Immature natural killer cell (primary cell): ENCODE measurements at regions not wholly inside any gene's neighbourhood (a gene's known extent, or its start where the extent isn't known, plus 50 kb on each side); places are given as distances from the start of the nearest gene placed in this dataset.
"Not testable (repeated sequence)": the region's sequence is repeated elsewhere in the genome, so short reads cannot be mapped to it uniquely, and the experiment has no call there.

Source experiments
- DNase-seq, 3 donors: peaks; one replicate each; pipeline ENCODE4 v3.0.0; 2022; ENCODE audit warnings: mixed read lengths in 1 of 3
- H3K27ac Mint-ChIP-seq, 6 donors: one replicate each; pipeline ENCODE4 v1.8.0; 2020; ENCODE audit warnings: mixed read lengths in 6 of 6, mild to moderate bottlenecking in 5 of 6, inconsistent platforms in 4 of 6, moderate library complexity in 3 of 6
- H3K27me3 Mint-ChIP-seq, 3 donors: one replicate each; pipeline ENCODE4 v1.8.0; 2020 to 2021; ENCODE audit warnings: low read depth in 3 of 3, mild to moderate bottlenecking in 3 of 3, mixed read lengths in 3 of 3, moderate library complexity in 3 of 3, inconsistent platforms in 1 of 3
- H3K36me3 Mint-ChIP-seq, 3 donors: one replicate each; pipeline ENCODE4 v1.8.0; 2020; ENCODE audit warnings: mixed read lengths in 3 of 3, inconsistent platforms in 2 of 3, mild to moderate bottlenecking in 2 of 3
- H3K4me1 Mint-ChIP-seq, 2 donors: one replicate each; pipeline ENCODE4 v1.8.0; 2020; ENCODE audit warnings: inconsistent platforms in 2 of 2, mild to moderate bottlenecking in 2 of 2, mixed read lengths in 2 of 2, moderate library complexity in 1 of 2
- H3K4me3 Mint-ChIP-seq, 5 donors: one replicate each; pipeline ENCODE4 v1.8.0; 2020; ENCODE audit warnings: mild to moderate bottlenecking in 5 of 5, mixed read lengths in 5 of 5, inconsistent platforms in 3 of 5, moderate library complexity in 3 of 5
- H3K9me3 Mint-ChIP-seq, 6 donors: one replicate each; pipeline ENCODE4 v1.8.0; 2020; ENCODE audit warnings: mild to moderate bottlenecking in 6 of 6, mixed read lengths in 6 of 6, inconsistent platforms in 4 of 6, moderate library complexity in 3 of 6

DNA sequence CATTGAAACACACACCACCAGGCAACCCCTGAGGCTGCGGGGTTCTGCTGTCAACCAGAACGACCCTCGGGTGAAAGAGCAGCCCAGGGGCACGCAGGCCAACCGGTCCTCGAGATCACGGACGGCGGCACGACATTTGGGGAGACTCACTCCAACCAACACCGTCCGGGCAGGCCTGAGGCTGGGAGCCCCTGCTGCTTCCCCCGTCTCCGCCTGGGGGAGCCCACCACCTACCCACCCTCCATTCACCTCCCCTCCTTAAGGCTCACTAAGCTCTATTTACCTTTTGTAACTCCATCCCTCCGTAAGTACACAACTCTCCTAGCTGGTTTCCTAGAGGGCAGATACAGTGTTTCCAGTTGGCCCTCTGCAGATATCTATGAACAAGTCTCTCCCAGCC lies 971.3 kb upstream of the DEFB115 start:
- Mint-ChIP-seq H3K4me3 (peak overlapping the region in 3 of 5 donors; percentile 24 to 55 (median 31)), H3K9me3 (peaks cover 0 to 78% (median 23%) of the 10 kb centered on the region in 6 donors), H3K4me1 (peaks cover 27 to 70% of the 10 kb centered on the region in 2 donors), H3K27ac (peak overlapping the region in 2 of 6 donors; percentile 71 to 73), H3K36me3 (peaks cover 4 to 7% (median 6%) of the 10 kb centered on the region in 3 donors), H3K27me3 (peaks cover 0 to 9% (median 8%) of the 10 kb centered on the region in 3 donors)
- DNase-seq: no peak

DNA sequence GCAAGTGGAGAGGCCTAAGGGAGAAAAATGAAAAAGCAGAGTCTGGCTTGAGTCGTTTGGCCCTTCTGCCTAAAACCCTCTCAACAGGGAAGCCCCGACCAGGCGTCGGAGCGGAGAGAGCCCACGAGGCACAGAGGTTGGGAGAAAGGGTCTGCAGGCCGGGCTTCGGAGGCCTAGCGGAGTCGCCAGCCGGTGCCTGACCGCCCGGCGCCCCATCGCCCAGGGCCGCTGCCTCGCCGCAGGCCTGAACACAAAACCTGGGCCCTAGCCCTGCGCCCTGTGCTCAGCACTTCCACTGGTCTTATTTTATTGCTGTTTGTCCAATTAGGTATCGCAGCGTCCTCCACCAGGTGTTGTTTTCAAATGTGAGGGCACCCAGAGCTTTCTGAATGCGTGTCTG lies 970.0 kb upstream of the DEFB115 start:
- H3K27me3 Mint-ChIP-seq, H3K36me3 Mint-ChIP-seq, DNase-seq: not testable (repeated sequence)
- H3K9me3 Mint-ChIP-seq: peaks cover 0 to 71% (median 23%) of the 10 kb centered on the region in 6 donors
- peak overlapping the region in 1 of 5 donors; percentile 43 for H3K4me3 Mint-ChIP-seq
- peak overlapping the region in 3 of 6 donors; percentile 36 to 80 (median 80) for H3K27ac Mint-ChIP-seq
- H3K4me1 Mint-ChIP-seq: peaks cover 26 to 70% of the 10 kb centered on the region in 2 donors

DNA sequence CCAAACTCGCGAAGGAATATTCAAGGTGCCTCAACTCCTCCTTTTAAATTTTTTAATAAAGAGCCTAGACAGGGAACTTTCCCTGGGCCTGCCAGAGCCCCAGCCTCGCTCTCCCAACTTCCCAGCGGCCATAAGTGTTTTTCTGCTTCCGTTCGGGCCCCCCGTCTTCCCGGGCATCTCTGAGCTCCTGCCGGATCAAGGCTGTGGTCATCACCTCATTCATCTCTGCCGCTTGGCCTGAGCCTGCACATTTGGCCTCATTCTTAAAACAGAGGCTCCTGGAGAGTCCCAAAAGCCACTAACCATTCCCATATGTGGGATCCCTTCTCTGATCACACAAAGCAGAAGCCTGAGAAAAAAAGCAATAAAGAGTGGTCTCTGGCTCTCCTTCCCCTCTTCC lies 969.1 kb upstream of the DEFB115 start:
- Mint-ChIP-seq H3K9me3 (peaks cover 0 to 72% (median 24%) of the 10 kb centered on the region in 6 donors), H3K4me3 (peak overlapping the region in 2 of 5 donors; percentile 91), H3K4me1 (peaks cover 20 to 63% of the 10 kb centered on the region in 2 donors)

DNA sequence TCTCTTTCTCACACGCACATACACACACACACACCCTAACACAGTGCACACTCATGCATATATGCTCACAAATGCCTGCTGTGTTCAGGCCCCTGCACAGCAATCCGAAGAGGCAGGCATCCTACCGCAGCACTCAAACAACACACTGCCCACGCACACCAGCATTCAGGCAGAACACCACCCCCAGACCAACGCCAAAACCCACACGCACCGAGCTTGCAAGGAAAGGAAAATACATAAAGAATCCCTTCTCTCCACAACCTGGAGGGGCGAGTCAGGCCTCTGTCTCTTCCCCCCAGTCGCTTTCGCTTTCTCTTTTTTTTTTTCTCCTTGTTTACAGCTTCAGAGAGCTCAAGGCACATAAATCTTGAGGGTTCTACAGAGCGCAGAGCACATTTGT lies 968.4 kb upstream of the DEFB115 start:
- peaks cover 0 to 71% (median 20%) of the 10 kb centered on the region in 6 donors for H3K9me3 Mint-ChIP-seq
- not testable (repeated sequence) for H3K36me3 Mint-ChIP-seq, H3K27me3 Mint-ChIP-seq
- peak in 2 of 3 donors; percentile 39 to 46 for DNase-seq
- peak overlapping the region in 5 of 6 donors; percentile 29 to 97 (median 93) for H3K27ac Mint-ChIP-seq
- peaks cover 16 to 58% of the 10 kb centered on the region in 2 donors for H3K4me1 Mint-ChIP-seq
- peak overlapping the region; percentile 54 to 91 (median 85) for H3K4me3 Mint-ChIP-seq

More for the DNA sequence above, 969.1 kb upstream of the DEFB115 start:
- DNase-seq: no peak
- H3K27me3 Mint-ChIP-seq: peaks cover 0 to 9% (median 8%) of the 10 kb centered on the region in 3 donors
- peaks cover 0 to 4% (median 4%) of the 10 kb centered on the region in 3 donors for H3K36me3 Mint-ChIP-seq
- peak overlapping the region in 4 of 6 donors; percentile 30 to 97 (median 95) for H3K27ac Mint-ChIP-seq

DNA sequence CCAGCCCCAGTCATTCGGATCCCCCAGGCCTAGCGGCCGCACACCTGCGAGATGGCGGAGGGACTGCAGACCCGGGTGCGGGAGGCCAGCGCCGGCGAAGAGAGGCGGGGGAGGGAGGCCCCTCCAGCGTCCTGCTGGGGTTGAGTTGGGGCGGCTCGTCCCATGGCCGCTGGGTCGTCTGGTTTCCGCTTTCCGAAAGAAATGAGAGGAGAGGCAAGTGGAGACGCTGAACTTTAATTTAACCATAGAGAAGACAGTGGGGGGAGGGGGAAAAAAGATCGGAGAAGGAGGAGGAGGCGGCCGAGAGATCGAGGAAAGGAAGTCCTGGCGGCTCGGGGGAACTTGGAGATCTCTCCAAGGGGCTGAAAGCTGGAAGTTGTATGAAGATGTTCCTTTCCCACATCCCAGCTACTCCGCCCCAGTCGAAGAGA lies 967.7 kb upstream of the DEFB115 start:
- peak in 2 of 3 donors; percentile 33 to 39 for DNase-seq
- H3K36me3 Mint-ChIP-seq, H3K27me3 Mint-ChIP-seq: not testable (repeated sequence)
- Mint-ChIP-seq H3K4me3 (peak overlapping the region in 4 of 5 donors; percentile 83 to 91 (median 88)), H3K9me3 (peaks cover 0 to 65% (median 20%) of the 10 kb centered on the region in 6 donors), H3K27ac (peak overlapping the region in 4 of 6 donors; percentile 93 to 97 (median 95)), H3K4me1 (peaks cover 14 to 53% of the 10 kb centered on the region in 2 donors)

DNA sequence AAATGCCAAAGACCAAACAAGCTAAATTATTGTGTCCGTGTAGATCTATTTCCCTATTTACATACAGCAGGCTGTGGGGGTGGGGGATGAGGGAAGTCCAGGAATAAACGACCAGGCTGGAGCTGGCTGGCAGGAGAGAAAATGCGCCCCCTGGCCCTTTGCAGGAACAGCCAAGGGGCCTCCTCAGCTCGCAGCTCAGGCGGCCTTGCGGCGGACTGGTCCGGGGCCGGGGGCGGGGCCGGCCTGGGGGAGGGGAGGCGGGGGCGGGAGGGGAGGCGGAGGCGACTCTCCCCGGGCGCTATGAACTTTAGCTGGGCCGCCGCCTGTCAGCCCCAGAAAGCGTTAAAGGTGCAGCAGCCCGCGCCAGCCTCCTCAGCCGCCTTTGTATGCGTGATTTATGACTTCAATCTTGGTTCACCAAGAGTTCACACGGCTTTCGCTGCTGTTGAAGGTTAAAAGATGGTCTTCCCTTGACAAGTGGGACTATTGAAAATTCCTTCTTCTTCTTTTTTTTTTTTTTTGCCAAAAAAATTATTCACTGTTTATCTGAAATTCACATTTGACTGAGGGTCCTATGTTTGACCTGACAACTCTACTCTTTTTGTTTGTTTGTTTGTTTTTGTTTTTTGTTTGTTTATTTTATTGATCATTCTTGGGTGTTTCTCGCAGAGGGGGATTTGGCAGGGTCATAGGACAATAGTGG lies 967.0 kb upstream of the DEFB115 start:
- DNase-seq: peak in 2 of 3 donors; percentile 40 to 47
- Mint-ChIP-seq H3K4me1 (peaks cover 13 to 46% of the 10 kb centered on the region in 2 donors), H3K9me3 (peaks cover 0 to 64% (median 18%) of the 10 kb centered on the region in 6 donors), H3K4me3 (peak overlapping the region in 4 of 5 donors; percentile 83 to 91 (median 88)), H3K27ac (peak overlapping the region in 4 of 6 donors; percentile 93 to 97 (median 95))
- H3K36me3 Mint-ChIP-seq, H3K27me3 Mint-ChIP-seq: not testable (repeated sequence)

DNA sequence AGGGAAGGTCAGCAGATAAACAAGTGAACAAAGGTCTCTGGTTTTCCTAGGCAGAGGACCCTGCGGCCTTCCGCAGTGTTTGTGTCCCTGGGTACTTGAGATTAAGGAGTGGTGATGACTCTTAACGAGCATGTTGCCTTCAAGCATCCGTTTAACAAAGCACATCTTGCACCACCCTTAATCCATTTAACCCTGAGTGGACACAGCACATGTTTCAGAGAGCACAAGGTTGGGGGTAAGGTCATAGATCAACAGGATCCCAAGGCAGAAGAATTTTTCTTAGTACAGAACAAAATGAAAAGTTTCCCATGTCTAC lies 966.4 kb upstream of the DEFB115 start:
- peaks cover 0 to 61% (median 14%) of the 10 kb centered on the region in 6 donors for H3K9me3 Mint-ChIP-seq
- H3K27ac Mint-ChIP-seq: peak overlapping the region in 4 of 6 donors; percentile 4 to 93 (median 76)
- H3K4me1 Mint-ChIP-seq: peaks cover 13 to 42% of the 10 kb centered on the region in 2 donors
- not testable (repeated sequence) for DNase-seq, H3K36me3 Mint-ChIP-seq, H3K27me3 Mint-ChIP-seq
- H3K4me3 Mint-ChIP-seq: peak overlapping the region in 4 of 5 donors; percentile 9 to 72 (median 64)

DNA sequence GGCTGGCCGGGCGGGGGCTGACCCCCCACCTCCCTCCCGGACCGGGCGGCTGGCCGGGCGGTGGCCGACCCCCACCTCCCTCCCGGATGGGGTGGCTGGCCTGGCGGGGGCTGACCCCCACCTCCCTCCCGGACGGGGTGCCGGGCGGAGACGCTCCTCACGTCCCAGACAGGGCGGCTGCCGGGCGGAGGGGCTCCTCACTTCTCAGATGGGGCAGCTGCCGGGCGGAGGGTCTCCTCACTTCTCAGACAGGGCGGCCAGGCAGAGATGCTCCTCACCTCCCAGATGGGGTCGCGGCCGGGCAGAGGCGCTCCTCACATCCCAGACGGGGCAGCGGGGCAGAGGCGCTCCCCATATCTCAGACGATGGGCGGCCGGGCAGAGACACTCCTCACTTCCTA lies 965.8 kb upstream of the DEFB115 start:
- H3K27ac Mint-ChIP-seq, H3K27me3 Mint-ChIP-seq, DNase-seq: not testable (repeated sequence)

DNA sequence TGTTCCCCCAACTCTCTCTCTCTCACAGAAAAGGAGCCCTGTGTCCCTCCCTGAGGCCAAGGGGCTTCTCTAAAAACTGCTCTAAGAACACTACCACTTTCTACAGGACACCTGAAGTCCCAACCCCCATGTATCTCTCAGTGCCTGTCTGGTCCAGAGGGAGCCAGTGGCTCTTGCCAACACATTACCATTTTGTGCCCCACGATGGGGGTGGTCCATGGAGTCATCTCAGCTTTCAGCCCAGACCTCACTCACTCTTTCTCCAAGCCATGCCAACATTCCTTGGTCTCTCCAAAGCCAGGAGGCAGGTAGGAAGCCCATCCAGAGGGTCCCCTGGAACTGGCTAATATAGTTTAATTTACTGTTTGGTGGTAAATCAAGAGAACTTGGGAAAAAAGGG lies 962.1 kb upstream of the DEFB115 start:
- not testable (repeated sequence) for H3K27ac Mint-ChIP-seq, H3K36me3 Mint-ChIP-seq, H3K27me3 Mint-ChIP-seq, DNase-seq, H3K4me3 Mint-ChIP-seq
- peaks cover 0 to 44% (median 7%) of the 10 kb centered on the region in 6 donors for H3K9me3 Mint-ChIP-seq
- peaks cover 5 to 15% of the 10 kb centered on the region in 2 donors for H3K4me1 Mint-ChIP-seq

More for the DNA sequence above, 965.8 kb upstream of the DEFB115 start:
- not testable (repeated sequence) for H3K4me3 Mint-ChIP-seq, H3K36me3 Mint-ChIP-seq
- peaks cover 0 to 61% (median 9%) of the 10 kb centered on the region in 6 donors for H3K9me3 Mint-ChIP-seq
- peaks cover 13 to 36% of the 10 kb centered on the region in 2 donors for H3K4me1 Mint-ChIP-seq

DNA sequence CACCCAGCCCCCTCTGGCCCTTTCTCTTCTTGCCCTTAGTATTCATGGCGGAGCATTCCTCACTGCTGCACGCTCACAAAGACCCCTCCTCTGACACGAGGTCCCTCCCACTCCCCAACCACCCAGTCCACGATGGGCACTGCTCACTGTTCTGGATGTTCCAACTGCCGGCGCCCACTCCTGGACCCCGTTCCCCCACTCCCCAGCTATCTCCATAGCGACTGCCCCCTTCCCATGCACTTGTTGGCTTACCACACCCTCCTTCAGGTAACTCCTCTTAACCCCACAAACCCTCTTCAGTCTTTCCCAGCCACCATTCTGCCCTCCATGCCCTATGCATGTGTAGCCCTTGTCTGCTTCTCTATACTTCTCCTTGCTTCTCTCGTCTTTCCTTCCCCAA lies 961.5 kb upstream of the DEFB115 start:
- not testable (repeated sequence) for H3K27me3 Mint-ChIP-seq, H3K27ac Mint-ChIP-seq, DNase-seq, H3K36me3 Mint-ChIP-seq, H3K4me3 Mint-ChIP-seq
- Mint-ChIP-seq H3K9me3 (peaks cover 0 to 40% (median 8%) of the 10 kb centered on the region in 6 donors), H3K4me1 (peaks cover 4 to 12% of the 10 kb centered on the region in 2 donors)

DNA sequence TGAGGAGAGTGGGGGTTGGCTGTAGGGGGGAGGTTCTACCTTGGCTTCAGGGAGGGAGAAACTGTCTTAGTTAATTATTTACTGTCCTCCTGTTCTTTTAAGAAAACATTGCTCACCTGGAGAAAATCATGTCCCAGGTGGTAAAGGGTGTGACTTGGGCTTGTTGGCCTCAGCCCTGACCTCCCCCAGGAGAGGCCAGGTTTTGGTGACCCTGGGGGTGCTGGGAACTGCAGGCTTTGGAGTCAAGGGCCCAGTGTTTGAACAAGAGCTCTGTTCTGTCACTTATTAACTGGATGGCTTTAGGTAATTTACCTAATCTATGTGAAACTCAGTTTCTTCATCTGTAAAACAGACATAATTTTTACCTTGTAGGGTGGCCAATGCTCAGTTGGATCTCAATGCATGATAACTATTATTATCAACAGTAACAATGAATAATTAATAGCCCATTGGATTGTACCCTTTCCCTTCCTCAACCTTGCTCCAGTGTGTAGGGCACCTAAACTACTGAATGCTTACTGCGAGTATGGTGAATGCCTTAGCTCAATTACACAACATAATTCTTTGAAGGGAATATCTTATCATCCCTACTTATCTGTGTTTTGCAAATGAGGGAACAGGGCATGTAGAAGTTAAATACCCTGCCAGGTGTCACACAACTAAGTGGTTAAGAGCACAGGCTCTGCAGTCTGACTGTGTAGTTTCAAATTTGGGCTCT lies 959.4 kb upstream of the DEFB115 start:
- not testable (repeated sequence) for H3K27ac Mint-ChIP-seq, DNase-seq, H3K36me3 Mint-ChIP-seq

DNA sequence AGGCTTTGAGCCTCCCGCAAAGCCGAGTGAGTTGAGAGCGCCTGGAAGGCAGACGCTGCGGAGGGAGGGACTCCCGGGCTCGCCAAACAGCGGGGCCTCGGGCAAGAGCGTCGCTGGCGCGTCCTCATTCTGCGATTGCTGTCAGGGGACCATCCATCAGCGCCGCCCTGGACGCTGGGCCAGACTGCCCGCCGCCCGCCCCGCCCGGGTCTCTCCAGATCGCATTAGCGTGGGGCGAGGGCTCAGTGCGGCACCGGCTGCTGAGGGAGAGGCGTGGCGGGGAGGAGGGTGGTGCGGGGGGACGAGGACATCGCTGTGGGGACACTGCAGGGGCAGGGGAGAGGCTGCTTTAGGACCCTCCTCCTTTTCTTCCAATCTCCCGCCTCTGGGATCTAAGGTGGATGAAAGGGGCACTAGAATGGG lies 957.2 kb upstream of the DEFB115 start:
- peaks cover 0 to 39% (median 6%) of the 10 kb centered on the region in 6 donors for H3K9me3 Mint-ChIP-seq
- H3K27me3 Mint-ChIP-seq, DNase-seq, H3K36me3 Mint-ChIP-seq: not testable (repeated sequence)
- peak overlapping the region in 1 of 6 donors; percentile 49 for H3K27ac Mint-ChIP-seq
- peaks cover 4 to 28% of the 10 kb centered on the region in 2 donors for H3K4me1 Mint-ChIP-seq
- peak overlapping the region in 4 of 5 donors; percentile 59 to 76 (median 64) for H3K4me3 Mint-ChIP-seq

More for the DNA sequence above, 959.4 kb upstream of the DEFB115 start:
- not testable (repeated sequence) for H3K4me3 Mint-ChIP-seq, H3K27me3 Mint-ChIP-seq
- Mint-ChIP-seq H3K4me1 (peaks cover 4 to 23% of the 10 kb centered on the region in 2 donors), H3K9me3 (peaks cover 0 to 34% (median 7%) of the 10 kb centered on the region in 6 donors)

DNA sequence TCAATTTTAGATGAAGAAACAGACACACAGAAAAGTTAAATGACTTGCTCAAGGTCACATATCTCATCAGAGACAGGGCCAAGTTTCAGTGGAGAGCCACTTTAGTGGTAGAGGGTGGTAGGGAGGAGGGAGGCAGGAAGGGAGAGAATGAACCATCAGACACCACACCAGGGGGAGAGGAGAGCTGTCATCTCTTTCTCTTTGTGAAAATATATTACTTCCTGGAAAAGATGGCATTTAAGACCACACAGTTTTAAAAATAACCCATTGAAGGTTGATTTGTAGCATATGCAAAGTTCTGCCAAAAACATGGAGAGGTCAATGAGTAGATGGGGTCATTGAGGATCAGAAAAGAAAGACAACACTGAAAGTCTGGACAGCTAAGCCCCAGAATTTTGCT lies 954.7 kb upstream of the DEFB115 start:
- H3K4me3 Mint-ChIP-seq, H3K36me3 Mint-ChIP-seq, H3K27me3 Mint-ChIP-seq, DNase-seq: not testable (repeated sequence)
- Mint-ChIP-seq H3K9me3 (peaks cover 0 to 46% (median 3%) of the 10 kb centered on the region in 6 donors), H3K4me1 (peaks cover 4 to 28% of the 10 kb centered on the region in 2 donors), H3K27ac (peak overlapping the region in 1 of 6 donors; percentile 42)

DNA sequence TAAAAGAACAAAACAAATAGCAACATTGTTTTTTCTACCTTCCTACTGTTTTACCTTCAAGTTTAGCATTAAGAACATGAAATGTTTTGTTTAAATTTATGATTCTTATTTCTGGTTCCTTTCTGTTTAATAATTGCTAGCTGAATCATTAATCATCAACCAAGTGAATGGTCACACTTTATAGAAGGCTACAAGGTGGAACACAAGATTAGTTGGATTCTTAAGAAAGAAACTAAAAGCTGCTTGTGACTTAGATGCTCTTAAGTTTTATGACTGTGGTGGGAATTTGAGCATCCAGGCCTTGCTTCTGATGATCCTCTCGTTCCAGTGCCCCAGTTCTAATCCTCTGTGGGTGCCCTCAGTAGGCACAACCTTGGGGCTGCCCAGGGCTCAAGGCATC lies 947.5 kb upstream of the DEFB115 start:
- H3K27ac Mint-ChIP-seq, H3K4me3 Mint-ChIP-seq, H3K27me3 Mint-ChIP-seq, DNase-seq, H3K4me1 Mint-ChIP-seq, H3K36me3 Mint-ChIP-seq: not testable (repeated sequence)
- H3K9me3 Mint-ChIP-seq: peaks cover 0 to 40% (median 3%) of the 10 kb centered on the region in 6 donors
